H9 (cell line): ENCODE measurements at regions not wholly inside any gene's neighbourhood (a gene's known extent, or its start where the extent isn't known, plus 50 kb on each side); places are given as distances from the start of the nearest gene placed in this dataset.

ENCODE experiments used
- DNase-seq: peaks from one replicate; pipeline ENCODE4 v3.0.0-alpha.2; 2017
- H2AFZ ChIP-seq: one replicate; pipeline ENCODE4 v1.6.1; 2013; ENCODE audit warnings: mild to moderate bottlenecking, low read length, control low read depth, moderate library complexity
- H2AK5ac ChIP-seq: 2 replicates; pipeline ENCODE4 v1.6.1; 2013; ENCODE audit warnings: low read length, control low read depth, mixed read lengths; ENCODE audit not compliant: insufficient read length
- H2BK120ac ChIP-seq: one replicate; pipeline ENCODE4 v1.6.1; 2013; ENCODE audit warnings: low read depth, mild to moderate bottlenecking, low read length, control low read depth, inconsistent platforms; ENCODE audit not compliant: poor library complexity, severe bottlenecking
- H2BK12ac ChIP-seq: 2 replicates; pipeline ENCODE4 v1.6.1; 2013; ENCODE audit warnings: low read length, control low read depth, mixed read lengths, low read depth; ENCODE audit not compliant: insufficient read length
- H2BK15ac ChIP-seq: 2 replicates; pipeline ENCODE4 v1.6.1; 2013; ENCODE audit warnings: low read depth, low read length, control low read depth
- H2BK20ac ChIP-seq: one replicate; pipeline ENCODE4 v1.6.1; 2013; ENCODE audit warnings: low read depth, mild to moderate bottlenecking, low read length, control low read depth, inconsistent platforms; ENCODE audit not compliant: poor library complexity, severe bottlenecking
- H2BK5ac ChIP-seq: 2 replicates; pipeline ENCODE4 v1.6.1; 2013; ENCODE audit warnings: low read length, control low read depth, mixed read lengths; ENCODE audit not compliant: insufficient read length
- H3K14ac ChIP-seq: 2 replicates; pipeline ENCODE4 v1.6.1; 2013; ENCODE audit warnings: low read length, control low read depth; ENCODE audit not compliant: insufficient read depth
- H3K18ac ChIP-seq: 2 replicates; pipeline ENCODE4 v1.6.1; 2013; ENCODE audit warnings: low read depth, mild to moderate bottlenecking, mixed read lengths, low read length, control low read depth; ENCODE audit not compliant: insufficient read length
- H3K23ac ChIP-seq: 2 replicates; pipeline ENCODE4 v1.6.1; 2013; ENCODE audit warnings: low read length, control low read depth, mixed read lengths, low read depth; ENCODE audit not compliant: insufficient read length
- H3K23me2 ChIP-seq: 2 replicates; pipeline ENCODE4 v1.6.1; 2013; ENCODE audit warnings: low read depth, mild to moderate bottlenecking, mixed read lengths, low read length, control low read depth; ENCODE audit not compliant: insufficient read length, poor library complexity, severe bottlenecking
- H3K27ac ChIP-seq: 2 replicates; pipeline ENCODE4 v1.5.1; 2013; ENCODE audit warnings: low read length, control low read depth, mixed read lengths, low read depth; ENCODE audit not compliant: insufficient read length
- H3K27me3 ChIP-seq: 2 replicates; pipeline ENCODE4 v1.6.1; 2013; ENCODE audit warnings: low read length, control low read depth, inconsistent platforms; ENCODE audit not compliant: insufficient read depth
- H3K4ac ChIP-seq: 2 replicates; pipeline ENCODE4 v1.6.1; 2013; ENCODE audit warnings: low read depth, mild to moderate bottlenecking, control low read depth, inconsistent platforms, low read length, moderate library complexity
- H3K4me1 ChIP-seq: 2 replicates; pipeline ENCODE4 v1.6.1; 2013; ENCODE audit warnings: low read length, control low read depth, inconsistent platforms; ENCODE audit not compliant: insufficient read depth
- H3K4me2 ChIP-seq: 2 replicates; pipeline ENCODE4 v1.6.1; 2013; ENCODE audit warnings: low read length, control low read depth, mixed read lengths; ENCODE audit not compliant: insufficient read length, insufficient read depth
- H3K56ac ChIP-seq: 2 replicates; pipeline ENCODE4 v1.6.1; 2013; ENCODE audit warnings: low read depth, mild to moderate bottlenecking, mixed read lengths, low read length, control low read depth; ENCODE audit not compliant: insufficient read length
- H3K79me1 ChIP-seq: 2 replicates; pipeline ENCODE4 v1.6.1; 2013; ENCODE audit warnings: low read depth, mild to moderate bottlenecking, moderate library complexity, low read length, control low read depth, inconsistent platforms; ENCODE audit not compliant: insufficient read depth, poor library complexity, severe bottlenecking
- H3K79me2 ChIP-seq: 2 replicates; pipeline ENCODE4 v1.6.1; 2013; ENCODE audit warnings: low read length, control low read depth, inconsistent platforms; ENCODE audit not compliant: insufficient read depth
- H3K9ac ChIP-seq: 2 replicates; pipeline ENCODE4 v1.6.1; 2013; ENCODE audit warnings: low read length, control low read depth, mixed read lengths; ENCODE audit not compliant: insufficient read length; ENCODE audit errors: extremely low read depth
- H3K9me3 ChIP-seq: one replicate; pipeline ENCODE4 v1.6.1; 2013; ENCODE audit warnings: low read depth, low read length, inconsistent platforms; ENCODE audit not compliant: control insufficient read depth
- H3T11ph ChIP-seq: one replicate; pipeline ENCODE4 v1.6.1; 2013; ENCODE audit warnings: mild to moderate bottlenecking, low read length, control low read depth, inconsistent platforms
- H4K20me1 ChIP-seq: one replicate; pipeline ENCODE4 v1.6.1; 2013; ENCODE audit not compliant: control insufficient read depth, insufficient read length, insufficient read depth
- H4K5ac ChIP-seq: 2 replicates; pipeline ENCODE4 v1.6.1; 2013; ENCODE audit warnings: low read depth, mild to moderate bottlenecking, mixed read lengths, low read length, control low read depth; ENCODE audit not compliant: insufficient read length
- H4K8ac ChIP-seq: replicated peaks from 2 replicates; pipeline ENCODE4 v1.6.1; 2013; ENCODE audit warnings: low read length, control low read depth, mixed read lengths, low read depth; ENCODE audit not compliant: insufficient read length
- H4K91ac ChIP-seq: 2 replicates; pipeline ENCODE4 v1.6.1; 2013; ENCODE audit warnings: low read depth, mild to moderate bottlenecking, moderate library complexity, mixed read lengths, low read length, control low read depth; ENCODE audit not compliant: insufficient read length
- H3K27ac Mint-ChIP-seq, 3 experiments: 2 replicates in 2 of 3; 3 replicates in 1 of 3; pipeline ENCODE4 v1.8.0; 2020 to 2021; ENCODE audit warnings: mixed read lengths in 3 of 3, mild to moderate bottlenecking in 1 of 3, moderate library complexity in 1 of 3
- H3K27me3 Mint-ChIP-seq: 2 replicates; pipeline ENCODE4 v1.8.0; 2021; ENCODE audit warnings: low read depth, mild to moderate bottlenecking, moderate library complexity, mixed read lengths
- H3K36me3 Mint-ChIP-seq, 3 experiments: 2 replicates in 2 of 3; 3 replicates in 1 of 3; pipeline ENCODE4 v1.8.0; 2020 to 2021; ENCODE audit warnings: low read depth in 3 of 3, mixed read lengths in 3 of 3; ENCODE audit not compliant: insufficient read depth in 1 of 3
- H3K4me1 Mint-ChIP-seq, 2 experiments: 2 replicates each; pipeline ENCODE4 v1.8.0; 2020; ENCODE audit warnings: mixed read lengths in 2 of 2
- H3K4me3 Mint-ChIP-seq, 2 experiments: 2 replicates in 1 of 2; 3 replicates in 1 of 2; pipeline ENCODE4 v1.8.0; 2020 to 2021; ENCODE audit warnings: mild to moderate bottlenecking in 2 of 2, mixed read lengths in 2 of 2, moderate library complexity in 1 of 2
- H3K9me3 Mint-ChIP-seq, 2 experiments: 2 replicates in 1 of 2; 3 replicates in 1 of 2; pipeline ENCODE4 v1.8.0; 2020; ENCODE audit warnings: mild to moderate bottlenecking in 2 of 2, mixed read lengths in 2 of 2, moderate library complexity in 1 of 2
- CTCF ChIP-seq: fragments of 200-600 bp; sonication (generic); conservative IDR thresholded peaks from 3 replicates; pipeline ENCODE4 v1.8.0; 2021; ENCODE audit warnings: antibody characterized with exemption, mild to moderate bottlenecking
- WGBS: extraction: QIAGEN DNeasy Blood & Tissue Kit; methylation state at CpG from one replicate; pipeline ENCODE4 v1.1.7; 2013; ENCODE audit warnings: missing lambda C conversion rate, low lambda C conversion rate, mixed read lengths; ENCODE audit not compliant: insufficient read length; ENCODE audit errors: extremely low coverage; 5-methylcytosine and 5-hydroxymethylcytosine counted together

GRCh38 chr10:44835300-44835699 is 75.8 kb upstream of the TMEM72 start:
- Mint-ChIP-seq H3K9me3 (no peaks in the 10 kb centered on the region), H3K4me1 (peaks cover 2 to 5% of the 10 kb centered on the region in 2 experiments; a peak in 2 of 4 replicates), H3K27me3 (peaks cover 3% of the 10 kb centered on the region; the same call in 1 of the 2 replicates), H3K27ac (no peak overlapping the region), H3K4me3 (no peak overlapping the region), H3K36me3 (no peaks in the 10 kb centered on the region)
- no peaks in the 10 kb centered on the region for H3K4me1 ChIP-seq
- no peak overlapping the region for H3T11ph ChIP-seq
- no peak overlapping the region for H4K5ac ChIP-seq
- H3K79me1 ChIP-seq, result no peaks in the 10 kb centered on the region
- no peak overlapping the region for H3K9ac ChIP-seq
- H4K91ac ChIP-seq, result no peak overlapping the region
- no peak overlapping the region for H2BK12ac ChIP-seq
- H3K4me2 ChIP-seq, result no peak overlapping the region
- no peak overlapping the region for H3K56ac ChIP-seq
- H2BK15ac ChIP-seq, result no peak overlapping the region
- no peak overlapping the region for H2BK20ac ChIP-seq
- H2AFZ ChIP-seq, result no peak overlapping the region
- H4K20me1 ChIP-seq, result no peaks in the 10 kb centered on the region
- H3K4ac ChIP-seq, result no peak overlapping the region
- H3K27ac ChIP-seq, result no peak overlapping the region
- H3K23ac ChIP-seq, result no peak overlapping the region
- H4K8ac ChIP-seq, result no peak overlapping the region
- H3K27me3 ChIP-seq, result no peaks in the 10 kb centered on the region
- no peak overlapping the region for H2BK5ac ChIP-seq
- H3K9me3 ChIP-seq, result no peaks in the 10 kb centered on the region
- H2BK120ac ChIP-seq, result no peak overlapping the region
- no peak overlapping the region for H3K14ac ChIP-seq
- H3K18ac ChIP-seq, result no peak overlapping the region
- no peaks in the 10 kb centered on the region for H3K23me2 ChIP-seq
- no peak for DNase-seq
- H2AK5ac ChIP-seq, result no peak overlapping the region
- TF ChIP-seq CTCF, result no peak
- no peaks in the 10 kb centered on the region for H3K79me2 ChIP-seq
- WGBS, result no CpG with 5 or more reads among the region's 2 CpGs
